ENCODE measurements at regions not wholly inside any gene's neighbourhood (a gene's known extent, or its start where the extent isn't known, plus 50 kb on each side); places are given as distances from the start of the nearest gene placed in this dataset.

- Histone ChIP-seq H3K4me3 (ENCODE audit: low read depth in 1 of 2, low read length in 2 of 2) (peak overlapping the region in 1 of 2 experiments; percentile 74; a peak in 2 of 4 replicates), H3K9ac (ENCODE audit: low read depth, low read length) (peak overlapping the region; percentile 86), H3K4me2 (ENCODE audit: insufficient read depth, low read length) (peak overlapping the region; percentile 91)
Observed at GRCh38 chr4:153151535-153152455, 52.4 kb upstream of the TRIM2 start.

GRCh38 chr4:153152501-153153338 is 51.5 kb upstream of the TRIM2 start:
- peak overlapping the region; percentile 56 to 74; a peak in 3 of 4 replicates for H3K4me3 ChIP-seq (ENCODE audit: low read depth in 1 of 2, low read length in 2 of 2)
- peak overlapping the region; percentile 86 for H3K9ac ChIP-seq (ENCODE audit: low read depth, low read length)
- no peaks in the 10 kb centered on the region for H3K36me3 ChIP-seq (ENCODE audit: insufficient read depth, low read length)
- peaks cover 10% of the 10 kb centered on the region; the same call in 1 of the 2 replicates for H3K79me2 ChIP-seq (ENCODE audit: insufficient read depth, low read length)
- H3K4me2 ChIP-seq (ENCODE audit: insufficient read depth, low read length): peak overlapping the region; percentile 91
- no peaks in the 10 kb centered on the region for H3K27me3 ChIP-seq (ENCODE audit: insufficient read depth, low read length, poor library complexity)
- peak; percentile 92 for DNase-seq
- TF ChIP-seq EZH2 (IDR thresholded peaks at IDR 0.05; ENCODE audit: borderline replicate concordance, low read depth, low read length, severe bottlenecking): no peak
- TF ChIP-seq CTCF (IDR thresholded peaks at IDR 0.05; ENCODE audit: borderline replicate concordance, extremely low read depth, low read length, poor library complexity, severe bottlenecking): no peak
- ATAC-seq (ENCODE audit: insufficient read depth, low read depth): peak; percentile 61
- H3K4me1 ChIP-seq (ENCODE audit: insufficient read depth, low read length): peaks cover 30% of the 10 kb centered on the region
- peak overlapping the region; percentile 90 for H3K27ac ChIP-seq (ENCODE audit: low read length)
- H3K9me3 ChIP-seq (ENCODE audit: insufficient read depth, low read length, severe bottlenecking): no peaks in the 10 kb centered on the region
- H2AFZ ChIP-seq (ENCODE audit: low read depth, low read length): peak overlapping the region; percentile 92
- no peaks in the 10 kb centered on the region for H4K20me1 ChIP-seq (ENCODE audit: insufficient read depth, low read length)

More at GRCh38 chr4:153151535-153152455, 52.4 kb upstream of the TRIM2 start:
- ATAC-seq (ENCODE audit: insufficient read depth, low read depth) (peak; percentile 44), DNase-seq (peak; percentile 88)
- Histone ChIP-seq H3K79me2 (ENCODE audit: insufficient read depth, low read length) (peaks cover 10% of the 10 kb centered on the region; the same call in 1 of the 2 replicates), H4K20me1 (ENCODE audit: insufficient read depth, low read length) (no peaks in the 10 kb centered on the region), H3K9me3 (ENCODE audit: insufficient read depth, low read length, severe bottlenecking) (no peaks in the 10 kb centered on the region), H3K36me3 (ENCODE audit: insufficient read depth, low read length) (no peaks in the 10 kb centered on the region), H3K4me1 (ENCODE audit: insufficient read depth, low read length) (peaks cover 30% of the 10 kb centered on the region), H3K27me3 (ENCODE audit: insufficient read depth, low read length, poor library complexity) (no peaks in the 10 kb centered on the region), H2AFZ (ENCODE audit: low read depth, low read length) (no peak overlapping the region), H3K27ac (ENCODE audit: low read length) (no peak overlapping the region)
- TF ChIP-seq CTCF (IDR thresholded peaks at IDR 0.05; ENCODE audit: borderline replicate concordance, extremely low read depth, low read length, poor library complexity, severe bottlenecking): no peak
- no peak for TF ChIP-seq EZH2 (IDR thresholded peaks at IDR 0.05; ENCODE audit: borderline replicate concordance, low read depth, low read length, severe bottlenecking)

GRCh38 chr4:153153339-153153871 is 50.8 kb upstream of the TRIM2 start:
- Histone ChIP-seq H3K4me1 (ENCODE audit: insufficient read depth, low read length) (peaks cover 30% of the 10 kb centered on the region), H3K4me2 (ENCODE audit: insufficient read depth, low read length) (peak overlapping the region; percentile 91), H3K4me3 (ENCODE audit: low read depth in 1 of 2, low read length in 2 of 2) (peak overlapping the region; percentile 56 to 74; a peak in 3 of 4 replicates), H2AFZ (ENCODE audit: low read depth, low read length) (peak overlapping the region; percentile 92), H3K9me3 (ENCODE audit: insufficient read depth, low read length, severe bottlenecking) (no peaks in the 10 kb centered on the region), H3K36me3 (ENCODE audit: insufficient read depth, low read length) (no peaks in the 10 kb centered on the region), H3K27me3 (ENCODE audit: insufficient read depth, low read length, poor library complexity) (no peaks in the 10 kb centered on the region), H4K20me1 (ENCODE audit: insufficient read depth, low read length) (no peaks in the 10 kb centered on the region), H3K27ac (ENCODE audit: low read length) (peak overlapping the region; percentile 90), H3K79me2 (ENCODE audit: insufficient read depth, low read length) (peaks cover 10% of the 10 kb centered on the region; the same call in 1 of the 2 replicates), H3K9ac (ENCODE audit: low read depth, low read length) (peak overlapping the region; percentile 86)
- TF ChIP-seq EZH2 (IDR thresholded peaks at IDR 0.05; ENCODE audit: borderline replicate concordance, low read depth, low read length, severe bottlenecking): no peak
- peak; percentile 9 for TF ChIP-seq CTCF (IDR thresholded peaks at IDR 0.05; ENCODE audit: borderline replicate concordance, extremely low read depth, low read length, poor library complexity, severe bottlenecking)
- ATAC-seq (ENCODE audit: insufficient read depth, low read depth) (peak; percentile 87), DNase-seq (peak; percentile 87)
